ENCODE measurements at regions not wholly inside any gene's neighbourhood (a gene's known extent, or its start where the extent isn't known, plus 50 kb on each side); places are given as distances from the start of the nearest gene placed in this dataset.

GRCh38 chr11:113579292-113579940, 104.2 kb upstream of the DRD2 start:
- peak; percentile 23 for DNase-seq

GRCh38 chr11:113578715-113579250, 103.6 kb upstream of the DRD2 start:
- DNase-seq, result no peak

GRCh38 chr11:113578033-113578380, 102.8 kb upstream of the DRD2 start:
- no peak for DNase-seq

GRCh38 chr11:113577356-113578032, 102.3 kb upstream of the DRD2 start:
- DNase-seq, result no peak

DNA sequence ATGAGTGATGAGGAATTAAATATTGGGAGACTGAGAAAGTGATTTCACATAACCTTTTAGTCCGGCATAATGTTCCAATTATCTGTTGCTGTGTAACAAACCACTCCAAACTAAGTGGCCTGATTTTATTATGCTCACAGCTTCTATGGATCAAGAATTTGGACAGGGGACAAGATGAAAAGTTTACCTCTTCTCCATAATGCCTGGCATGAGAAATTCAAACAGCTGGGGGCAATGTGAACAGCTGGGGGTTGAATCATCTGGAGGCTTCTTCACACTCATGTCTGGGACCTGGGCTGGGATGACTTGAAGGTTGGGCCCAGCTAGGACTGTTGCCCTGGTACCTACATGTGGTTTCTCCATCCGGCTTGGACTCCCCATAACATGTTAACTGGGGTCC, 99.4 kb upstream of the DRD2 start:
- DNase-seq, result no peak

DNA sequence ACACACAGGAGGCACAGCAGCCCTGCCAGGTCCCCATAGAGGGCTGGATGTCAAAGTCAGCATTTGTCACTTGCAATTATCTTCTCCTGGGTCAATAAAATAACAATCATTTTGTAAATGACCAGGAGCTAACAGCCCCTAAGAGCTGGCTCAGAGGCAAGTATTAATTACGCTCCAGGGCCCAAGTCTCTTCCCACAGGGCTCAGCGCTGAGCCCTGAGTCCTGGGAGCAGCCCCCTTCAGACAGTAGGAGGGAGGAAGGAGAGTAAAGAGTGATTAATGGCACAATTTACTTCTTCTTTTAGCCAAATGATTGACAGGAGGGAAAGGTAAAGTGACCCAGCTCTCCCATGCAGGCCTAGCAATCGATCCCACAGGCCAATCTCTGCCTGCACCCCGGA, 99.0 kb upstream of the DRD2 start:
- no peak for DNase-seq

GRCh38 chr11:113572136-113572735, 97.0 kb upstream of the DRD2 start:
- no peak for DNase-seq

DNA sequence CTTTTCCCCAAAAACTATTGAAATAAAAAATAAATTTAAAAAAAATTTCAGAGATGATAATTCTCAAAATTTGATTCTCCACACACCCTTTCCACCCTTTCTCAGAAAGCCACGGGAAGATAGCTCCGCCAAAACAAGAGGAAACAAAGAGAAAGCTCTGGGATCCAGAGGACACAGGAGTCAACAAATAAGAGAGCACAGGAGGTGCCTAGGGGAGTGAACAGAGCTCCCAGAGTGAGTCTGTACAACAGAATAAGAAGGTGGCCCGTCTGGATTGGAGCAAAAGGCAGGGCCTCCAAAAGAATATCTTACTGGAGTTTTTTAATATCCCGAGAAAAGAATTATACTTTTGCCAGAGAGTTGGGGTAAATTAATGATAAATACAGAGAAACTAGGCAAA, 96.3 kb upstream of the DRD2 start:
- DNase-seq, result no peak

DNA sequence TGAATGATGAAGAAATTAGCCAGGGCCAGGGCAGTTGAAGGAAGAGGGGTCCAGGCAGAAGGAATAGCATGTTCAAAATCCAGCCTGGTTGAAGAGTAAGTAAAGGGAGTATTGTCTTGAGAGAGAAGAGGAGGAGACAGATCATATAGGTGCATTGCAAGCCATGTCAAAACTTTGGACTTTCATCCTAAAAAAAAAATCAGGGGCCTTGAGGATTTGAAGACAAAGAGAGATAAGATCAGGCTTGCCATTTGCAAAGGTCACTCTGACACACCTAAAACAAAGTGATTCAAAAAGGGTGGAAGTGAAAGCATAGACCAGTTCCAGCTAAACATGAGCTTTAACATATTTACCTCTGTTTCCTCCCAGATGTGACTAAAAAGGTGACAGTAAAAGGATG, 95.7 kb upstream of the DRD2 start:
- no peak for DNase-seq

GRCh38 chr11:113569391-113569790, 94.2 kb upstream of the DRD2 start:
- no peak for DNase-seq

- no peak for DNase-seq
These were observed 93.4 kb upstream of the DRD2 start for GRCh38 chr11:113568566-113568965.

- DNase-seq, result no peak
These were observed 92.8 kb upstream of the DRD2 start for GRCh38 chr11:113567867-113568544.

DNA sequence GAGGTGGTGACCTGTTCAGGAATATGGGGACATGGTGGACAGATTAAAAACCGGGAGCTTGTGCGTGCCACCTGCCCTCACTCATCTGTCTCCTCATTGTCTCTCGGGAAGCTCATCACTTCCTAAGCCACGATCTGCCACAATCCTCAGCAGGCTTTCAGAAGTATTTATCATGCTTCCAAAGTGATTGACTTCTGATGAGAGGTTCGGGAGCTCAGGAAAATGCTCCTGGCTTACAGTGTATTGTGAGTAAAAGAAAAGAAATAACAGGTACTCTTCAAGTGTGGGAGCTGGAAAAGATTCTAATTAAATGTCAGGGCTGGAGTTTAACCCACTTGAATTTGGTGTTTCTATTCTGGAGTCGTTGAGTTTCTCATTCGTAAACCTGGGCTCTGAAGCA, 91.9 kb upstream of the DRD2 start:
- DNase-seq, result no peak

GRCh38 chr11:113564527-113565130, 89.4 kb upstream of the DRD2 start:
- no peak for DNase-seq

GRCh38 chr11:113563766-113564526, 88.7 kb upstream of the DRD2 start:
- DNase-seq, result no peak

DNA sequence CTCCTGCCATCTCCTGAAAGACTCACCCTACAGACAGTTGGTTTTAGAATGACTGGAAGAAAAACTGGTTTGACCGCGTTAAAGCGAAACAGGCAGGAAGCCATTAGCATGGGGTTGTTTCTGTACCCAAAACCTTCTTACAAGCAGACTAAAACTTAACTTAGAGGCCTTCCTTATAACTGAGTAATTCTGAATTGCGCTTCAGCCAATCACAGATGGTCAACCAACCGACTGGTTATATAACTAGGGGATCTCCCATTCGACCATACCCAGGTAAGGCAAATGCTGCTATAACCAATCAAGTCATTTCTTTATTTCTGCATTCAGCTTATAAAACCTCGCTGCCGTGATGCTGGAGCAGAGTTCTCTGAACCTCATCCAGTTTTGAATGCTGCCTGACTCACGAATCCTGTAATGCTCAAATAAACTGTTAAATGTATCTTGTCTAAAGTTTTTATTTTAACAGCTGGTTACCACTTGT, 87.8 kb upstream of the DRD2 start:
- DNase-seq, result no peak

DNA sequence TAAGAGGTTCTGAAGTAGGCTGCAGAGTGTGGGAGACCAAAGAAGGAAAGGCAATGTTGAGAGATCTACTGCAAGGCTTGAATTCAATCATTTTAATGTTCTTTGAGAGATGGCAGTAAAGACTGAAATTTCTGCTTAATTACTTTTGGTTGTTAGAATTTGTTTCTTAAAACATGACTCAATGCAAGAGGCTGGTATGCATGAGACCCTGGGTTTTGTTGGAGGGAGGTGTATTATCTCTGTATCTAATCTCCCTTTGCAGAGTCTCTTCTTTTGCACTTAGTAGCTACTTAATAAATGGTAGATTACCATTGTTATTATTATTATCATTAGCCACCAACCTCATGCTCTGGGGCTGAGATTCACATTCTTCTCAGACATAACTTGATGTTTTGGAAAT, 87.4 kb upstream of the DRD2 start:
- no peak for DNase-seq

- no peak for DNase-seq
These were observed 82.7 kb upstream of the DRD2 start for GRCh38 chr11:113557926-113558325.

DNA sequence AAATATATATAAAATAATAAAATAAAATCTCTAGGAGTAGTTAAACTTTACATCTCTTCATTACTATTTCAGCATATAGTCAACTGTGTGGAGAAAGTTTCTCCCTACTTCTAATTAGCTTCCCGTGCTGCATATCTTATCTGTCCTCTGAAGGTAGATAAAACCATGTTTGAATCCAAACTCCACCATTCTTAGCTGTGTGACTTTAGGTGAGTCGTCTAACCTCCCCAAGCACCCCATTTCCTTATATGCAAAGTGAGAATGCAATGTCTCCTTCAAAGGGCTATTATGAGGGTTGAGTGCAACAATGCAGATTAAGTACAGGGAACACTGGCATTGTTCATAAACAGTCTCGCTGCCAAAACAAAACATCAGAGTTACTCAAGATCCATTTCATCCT, 80.8 kb upstream of the DRD2 start:
- DNase-seq, result no peak

DNA sequence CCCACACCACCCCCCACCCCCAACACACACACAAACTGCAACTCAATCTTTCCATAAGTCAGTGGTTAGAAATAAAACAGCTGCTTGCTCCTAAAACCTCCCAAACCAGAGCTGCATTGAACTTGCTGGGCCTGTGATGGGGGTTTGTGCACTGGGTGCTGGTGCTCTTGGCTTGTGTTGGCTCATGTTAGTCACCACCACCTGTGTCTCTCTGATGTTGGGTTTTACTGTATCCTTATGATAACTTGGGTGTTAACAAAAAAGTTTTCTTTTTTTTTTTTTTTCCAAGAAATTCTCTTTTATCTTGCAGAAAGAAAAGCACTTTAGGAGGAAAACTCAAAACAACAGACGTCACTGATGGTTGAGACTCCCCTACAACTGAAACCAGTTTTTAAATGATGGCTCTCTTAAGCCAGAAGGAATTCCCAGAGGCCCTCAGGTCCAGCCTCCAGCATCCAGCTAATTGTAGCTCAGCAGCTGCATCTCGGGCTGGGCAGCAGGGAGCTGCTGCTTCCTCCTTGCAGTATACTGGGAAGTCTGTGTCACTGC, 79.9 kb upstream of the DRD2 start:
- DNase-seq, result peak; percentile 66

- peak; percentile 39 for DNase-seq
These were observed 79.3 kb upstream of the DRD2 start for GRCh38 chr11:113554526-113554925.

GRCh38 chr11:113553915-113554314, 78.7 kb upstream of the DRD2 start:
- DNase-seq, result peak; percentile 65

Measured in OCI-M1 (cell line).